ENCODE measurements at regions not wholly inside any gene's neighbourhood (a gene's known extent, or its start where the extent isn't known, plus 50 kb on each side); places are given as distances from the start of the nearest gene placed in this dataset.

DNA sequence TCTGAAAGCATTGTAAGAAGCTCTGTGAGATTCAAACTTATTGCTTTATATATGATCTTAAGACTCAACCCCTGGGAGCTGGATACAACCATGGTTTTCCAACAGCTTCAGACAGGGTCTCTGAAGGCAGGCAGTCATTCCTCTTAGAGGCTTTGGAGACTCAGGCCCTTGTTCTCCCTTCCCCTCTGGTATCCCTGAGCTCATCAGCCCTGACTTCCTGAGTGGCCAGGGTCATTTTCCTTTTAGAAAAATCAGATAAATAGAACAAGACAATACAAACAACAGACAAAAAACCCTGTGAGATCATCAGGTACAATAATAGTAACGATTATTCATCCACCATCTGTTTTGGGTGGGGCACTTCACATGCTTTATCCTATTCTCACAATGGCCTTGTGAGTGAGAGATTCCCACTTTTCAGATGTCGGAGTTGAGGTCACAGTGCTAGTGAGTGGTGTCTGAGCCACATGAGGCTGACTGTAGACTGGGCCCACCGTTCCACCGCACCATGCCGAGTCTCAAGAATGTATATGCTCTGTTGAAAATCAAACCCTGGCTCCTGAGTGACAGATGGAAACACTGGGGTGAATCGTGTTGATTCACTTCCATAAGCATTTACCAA lies 144.2 kb downstream of the CXCL12 start:
- no peak for DNase-seq

DNA sequence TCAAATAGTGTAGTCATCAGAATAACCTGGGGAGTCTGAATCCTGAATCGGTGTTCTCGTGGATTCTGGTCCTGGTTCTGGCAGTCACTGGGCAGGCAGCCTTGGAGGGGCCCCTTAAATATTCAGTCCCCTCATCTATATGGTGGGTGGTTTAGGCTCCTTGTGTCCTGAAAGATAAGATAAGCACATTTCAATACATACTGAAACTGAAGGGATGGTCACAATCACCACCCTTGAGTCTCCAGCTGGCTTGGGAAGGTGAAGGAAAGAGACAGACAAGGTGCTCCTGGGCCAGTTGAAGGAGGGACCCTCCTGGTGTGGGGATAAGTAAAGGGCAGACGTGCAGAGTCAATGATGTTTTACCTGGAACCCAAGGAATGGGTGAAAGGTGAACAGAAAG lies 146.7 kb downstream of the CXCL12 start:
- DNase-seq, result no peak

DNA sequence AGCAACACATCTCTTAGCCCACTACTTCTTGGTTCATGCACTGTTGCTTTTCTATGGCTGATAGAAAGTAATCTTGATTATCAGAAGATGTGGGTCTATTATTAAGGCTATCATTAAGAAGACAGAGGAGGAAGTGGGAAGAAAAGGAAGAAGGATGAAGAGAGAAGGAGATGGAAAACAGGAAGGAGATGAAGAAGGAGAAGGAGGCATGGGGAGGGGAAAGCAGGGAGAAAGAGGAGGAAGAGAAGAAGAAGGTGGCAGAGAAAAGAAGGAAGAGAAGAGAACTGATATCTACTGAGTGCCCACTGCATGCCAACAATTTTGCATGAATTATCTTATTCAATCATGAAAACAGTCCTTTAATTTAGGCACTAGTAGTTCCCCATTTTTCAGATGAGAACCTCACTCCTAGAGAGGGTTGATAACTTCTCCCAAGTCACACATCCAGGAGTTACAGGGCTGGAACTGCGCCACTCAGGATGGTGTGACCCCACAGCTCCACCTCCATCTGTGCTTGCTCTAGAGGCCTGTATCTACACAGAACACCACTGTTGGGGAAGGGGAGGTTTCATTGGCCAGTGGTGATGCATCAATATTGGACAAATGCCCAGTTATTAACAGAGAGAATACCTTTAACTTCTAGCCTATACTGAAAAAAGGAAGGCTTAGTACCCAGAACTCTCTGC lies 147.4 kb downstream of the CXCL12 start:
- no peak for DNase-seq

DNA sequence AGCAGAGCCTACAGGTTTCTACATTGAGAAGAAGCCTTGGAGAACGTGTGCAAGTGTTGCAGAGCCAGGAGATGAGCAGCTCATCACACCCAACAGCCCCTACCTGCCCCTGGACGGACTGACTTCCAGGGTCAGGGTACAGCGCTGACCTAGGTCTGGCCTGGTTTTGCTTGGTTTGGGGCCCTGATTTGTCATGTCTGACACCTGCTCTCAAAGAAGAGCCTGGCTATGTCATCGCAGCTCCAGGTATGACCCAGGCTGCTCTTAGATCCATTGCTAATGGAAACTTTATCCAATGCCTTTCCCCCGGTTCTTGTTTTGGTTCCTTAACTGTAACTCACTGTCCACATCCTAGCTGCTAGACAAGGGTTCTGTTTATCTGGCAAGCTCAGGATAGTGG lies 149.5 kb downstream of the CXCL12 start:
- DNase-seq, result no peak

DNA sequence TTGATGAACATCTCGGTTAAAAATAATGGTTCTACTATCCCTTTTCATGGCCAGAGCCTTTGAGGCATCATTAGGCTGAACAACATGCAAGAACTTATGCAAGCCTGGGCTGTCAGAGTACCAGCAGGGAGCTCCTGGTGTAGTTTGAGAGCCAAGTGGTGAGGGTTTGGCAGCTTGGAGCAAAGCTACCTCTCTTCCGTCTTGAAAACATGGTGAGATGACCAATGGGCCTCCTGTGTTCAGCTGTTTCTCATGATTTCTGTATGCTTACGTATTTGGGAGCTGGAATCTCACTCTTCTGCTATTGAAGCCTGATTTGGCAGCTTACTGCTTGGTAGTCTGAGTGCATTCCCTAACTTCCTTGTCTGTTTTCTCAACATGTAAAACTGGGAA lies 150.4 kb downstream of the CXCL12 start:
- no peak for DNase-seq

DNA sequence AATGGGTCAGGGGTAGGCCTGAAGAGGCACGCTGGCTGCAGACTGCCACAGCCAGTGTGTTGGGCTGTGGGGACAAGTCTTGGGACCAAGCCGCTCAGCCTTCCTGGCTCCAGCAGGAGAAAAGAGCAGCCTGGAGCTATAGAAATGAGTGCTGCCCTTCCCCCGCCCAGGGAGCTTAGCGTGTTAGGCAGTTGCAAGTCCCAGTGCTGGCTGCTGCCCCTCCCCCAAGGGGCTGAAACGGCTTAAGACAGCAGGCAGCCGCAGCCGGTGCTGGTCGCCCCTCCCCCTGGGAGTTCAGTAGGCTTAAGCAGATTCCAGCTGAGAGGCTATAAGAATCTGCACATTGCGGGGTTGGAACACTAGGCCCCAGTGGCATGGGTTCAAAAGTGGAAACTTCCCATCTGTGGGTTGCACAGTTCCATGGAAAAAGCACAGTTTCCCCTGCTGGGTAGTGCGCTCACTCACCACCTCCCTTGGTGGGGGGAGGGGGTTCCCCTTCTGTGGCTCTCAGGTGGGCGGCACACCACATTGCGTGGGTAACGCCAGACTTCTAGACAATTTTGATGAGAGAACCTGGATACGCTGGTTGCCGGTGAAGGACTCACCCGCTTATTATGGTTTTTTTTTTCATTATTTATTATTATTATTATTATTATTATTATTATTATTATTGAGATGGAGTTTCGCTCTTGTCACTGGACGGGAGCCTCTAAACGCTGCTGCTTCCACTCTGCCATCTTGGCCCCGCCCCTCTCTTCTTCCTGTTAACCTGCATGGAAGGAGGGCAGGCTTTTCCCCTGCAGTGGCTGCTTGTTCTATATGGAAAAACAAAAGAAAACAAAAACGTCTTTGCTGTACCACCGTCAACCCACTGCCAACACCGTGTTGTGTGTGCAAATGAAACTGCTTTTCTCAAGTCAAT lies 151.1 kb downstream of the CXCL12 start:
- no peak for DNase-seq

DNA sequence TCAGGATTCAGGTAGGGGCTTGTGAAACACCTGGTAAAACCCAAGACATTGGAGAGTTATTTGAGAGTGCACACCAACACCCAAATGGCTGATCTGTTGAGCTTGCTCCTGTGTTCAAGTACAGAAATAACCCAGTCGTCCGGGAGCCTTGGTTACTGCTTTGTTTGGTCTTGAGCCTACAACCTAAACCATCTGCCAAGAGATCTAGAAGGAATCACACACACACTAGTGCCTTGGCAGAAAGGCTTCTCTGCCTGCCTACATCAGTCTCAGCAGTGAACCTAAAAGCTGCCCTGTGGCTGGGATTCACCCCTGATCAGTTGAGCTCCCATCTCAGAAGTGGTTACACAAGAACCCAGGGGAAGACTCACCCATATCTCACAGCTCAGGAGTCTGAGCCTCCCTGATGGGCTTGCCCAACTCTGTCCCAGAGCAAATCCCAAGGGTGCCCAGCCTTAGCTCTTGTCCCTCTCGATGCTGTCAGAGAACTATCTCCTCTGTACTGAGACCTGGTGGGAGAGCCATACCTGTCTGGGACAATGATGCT lies 167.6 kb downstream of the CXCL12 start:
- DNase-seq, result no peak

DNA sequence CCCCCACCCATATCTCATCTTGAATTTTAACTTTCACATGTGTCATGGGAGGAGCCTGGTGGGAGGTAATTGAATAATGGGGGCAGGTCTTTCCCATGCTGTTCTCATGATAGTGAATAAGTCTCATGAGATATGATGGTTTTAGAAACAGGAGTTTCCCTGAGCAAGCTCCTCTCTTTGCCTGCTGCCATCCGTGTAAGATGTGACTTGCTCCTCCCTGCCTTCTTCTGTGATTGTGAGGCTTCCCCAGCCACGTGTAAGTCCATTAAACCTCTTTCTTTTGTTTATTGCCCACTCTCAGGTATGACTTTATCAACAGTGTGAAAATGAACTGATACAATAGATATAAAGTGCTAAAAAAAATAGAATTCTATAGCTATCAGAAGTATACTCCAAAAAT lies 168.8 kb downstream of the CXCL12 start:
- no peak for DNase-seq

DNA sequence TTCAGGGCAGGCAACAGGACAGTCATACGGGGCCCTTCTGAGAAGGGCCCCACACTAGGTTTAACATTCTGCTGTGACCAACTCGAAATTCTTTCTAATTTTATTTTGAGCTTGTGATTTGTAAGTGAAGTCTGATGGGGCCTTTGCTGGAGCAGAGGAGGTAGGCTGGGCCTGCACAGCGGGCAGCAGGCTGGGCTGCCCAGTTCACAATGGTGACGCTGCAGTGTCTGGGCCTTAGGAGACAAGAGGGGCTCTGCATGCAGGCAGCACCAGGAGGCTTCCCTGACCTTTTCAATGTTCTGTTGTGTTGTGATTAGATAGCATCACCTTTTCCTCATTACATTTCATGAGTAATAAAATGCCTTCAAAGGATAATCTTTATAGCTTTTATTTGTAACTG lies 175.1 kb downstream of the CXCL12 start:
- DNase-seq, result no peak

DNA sequence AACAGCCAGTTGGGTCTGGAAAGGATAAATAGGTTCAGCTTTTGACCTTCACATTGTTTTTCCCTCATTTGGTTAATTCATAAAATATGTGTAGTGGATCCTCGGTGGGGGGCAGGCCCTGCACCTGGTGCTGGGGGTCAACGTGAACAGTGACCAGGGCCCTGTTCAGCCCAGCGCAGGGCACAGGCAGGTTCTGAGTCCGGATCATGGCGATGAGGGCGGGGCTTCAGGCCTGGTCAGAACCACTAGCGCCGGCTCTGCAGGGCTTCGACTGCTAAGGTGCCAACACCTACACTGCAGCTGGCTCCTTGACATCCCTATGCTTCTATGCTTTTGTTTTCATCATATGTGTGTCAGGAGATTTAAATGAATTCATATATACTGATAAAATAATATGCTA lies 177.7 kb downstream of the CXCL12 start:
- no peak for DNase-seq

DNA sequence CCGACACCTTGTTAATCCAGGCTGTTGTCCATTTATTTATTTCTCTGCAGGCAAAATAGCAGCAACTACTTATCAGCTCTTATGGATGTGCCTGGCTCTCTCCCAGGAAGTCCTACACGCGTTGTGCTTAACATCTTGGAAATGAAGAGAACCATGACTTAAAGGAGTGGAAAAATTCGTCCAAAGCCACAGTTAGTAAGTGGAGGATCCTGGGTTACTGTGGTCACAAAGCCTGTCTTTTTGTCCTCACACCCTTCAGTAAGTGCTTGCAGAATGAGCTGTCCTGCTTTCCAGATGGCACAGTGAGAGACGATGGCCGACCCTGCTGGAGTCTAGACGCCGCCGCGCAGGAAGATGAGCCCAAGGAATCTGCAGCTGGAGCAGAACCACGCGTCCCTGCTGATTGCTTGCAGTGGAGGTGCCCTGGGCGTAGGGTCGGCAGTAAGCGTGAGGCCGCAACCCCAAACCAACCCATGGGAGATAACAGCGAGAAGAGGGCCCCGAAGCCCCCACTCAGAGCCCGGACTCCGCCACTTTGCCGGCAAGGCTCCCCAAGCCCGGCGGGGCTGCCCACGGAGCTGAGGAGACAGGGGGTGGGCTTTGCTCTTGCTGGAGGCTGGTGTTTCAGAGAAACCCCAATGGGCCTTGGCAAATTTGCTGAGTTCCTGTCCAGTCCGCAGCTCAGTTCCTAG lies 178.6 kb downstream of the CXCL12 start:
- DNase-seq, result no peak

DNA sequence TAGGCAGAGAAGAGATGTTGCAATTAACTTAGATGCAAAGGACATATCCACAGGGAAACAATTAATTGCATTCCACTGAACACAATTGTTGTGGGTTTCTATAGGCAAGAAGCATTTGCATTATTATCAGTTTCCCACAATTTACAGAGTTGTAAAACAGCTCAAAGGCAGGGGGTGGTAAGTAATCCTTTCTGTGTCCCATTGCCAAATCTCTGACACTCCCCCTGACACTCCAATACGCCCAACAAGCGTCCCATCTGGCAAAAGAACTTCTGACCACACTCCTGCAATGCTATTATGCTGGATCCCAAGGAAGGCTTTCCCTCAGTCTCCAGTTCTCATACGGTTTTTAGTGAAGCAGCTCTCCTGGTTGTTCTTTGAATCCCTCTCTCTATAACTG lies 179.8 kb downstream of the CXCL12 start:
- no peak for DNase-seq

DNA sequence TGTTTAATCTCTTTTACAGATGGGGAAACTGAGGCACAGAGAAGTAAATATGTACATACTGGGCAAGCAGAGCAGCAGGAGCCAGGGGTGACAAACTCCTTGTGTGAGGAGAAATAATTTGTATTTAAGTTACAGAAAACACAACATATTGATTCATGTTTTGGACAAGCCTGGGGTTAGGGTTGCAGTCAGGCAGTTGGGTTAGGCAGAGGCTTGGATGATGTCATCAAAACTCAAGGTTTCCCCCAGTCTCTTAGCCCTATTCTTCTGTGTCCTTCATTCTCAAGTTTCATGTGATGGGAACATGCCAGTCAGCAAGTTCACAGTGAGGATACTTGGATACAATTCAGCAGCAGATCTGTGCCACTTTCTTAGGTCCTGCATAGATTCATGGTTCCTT lies 181.4 kb downstream of the CXCL12 start:
- no peak for DNase-seq

DNA sequence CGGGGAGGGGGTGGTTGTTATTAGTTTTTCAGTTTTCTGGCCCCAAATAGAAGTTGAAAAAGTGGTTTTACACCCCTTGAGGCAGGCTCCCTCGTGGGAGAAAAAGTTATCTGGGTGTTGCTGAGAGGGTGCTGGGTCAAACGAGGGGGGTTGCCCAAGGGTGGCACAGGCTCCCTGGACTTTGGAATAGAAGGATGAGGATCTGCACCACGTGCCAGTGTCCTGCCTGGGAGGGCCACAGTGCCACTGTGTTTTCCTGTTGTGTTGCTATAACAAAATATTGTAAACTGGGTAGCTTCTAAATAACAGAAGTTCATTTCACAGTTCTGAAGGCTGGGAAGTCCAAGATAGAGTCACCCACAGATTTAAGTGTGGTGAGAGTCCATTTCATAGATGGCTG lies 181.9 kb downstream of the CXCL12 start:
- DNase-seq, result peak in 1 of 3 donors; percentile 7

DNA sequence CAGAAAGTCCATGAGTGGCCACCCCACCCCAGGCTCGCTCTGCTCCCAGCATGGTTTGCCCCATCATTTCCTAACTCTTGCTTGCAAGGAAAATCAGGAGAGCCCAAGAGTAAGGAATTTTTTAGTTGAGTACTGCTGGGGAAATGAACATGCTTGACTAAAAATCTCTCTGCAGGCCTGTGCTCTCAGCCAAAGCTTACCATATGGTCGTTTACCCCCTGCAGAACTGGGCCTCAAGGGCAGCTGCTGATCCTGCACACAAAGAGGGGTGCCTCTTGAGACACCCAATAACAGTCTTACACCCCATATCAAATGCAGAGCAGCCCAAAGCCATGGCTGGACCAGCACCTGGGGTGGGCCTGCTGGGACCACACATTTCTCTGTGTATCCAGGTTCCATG lies 183.2 kb downstream of the CXCL12 start:
- no peak for DNase-seq

DNA sequence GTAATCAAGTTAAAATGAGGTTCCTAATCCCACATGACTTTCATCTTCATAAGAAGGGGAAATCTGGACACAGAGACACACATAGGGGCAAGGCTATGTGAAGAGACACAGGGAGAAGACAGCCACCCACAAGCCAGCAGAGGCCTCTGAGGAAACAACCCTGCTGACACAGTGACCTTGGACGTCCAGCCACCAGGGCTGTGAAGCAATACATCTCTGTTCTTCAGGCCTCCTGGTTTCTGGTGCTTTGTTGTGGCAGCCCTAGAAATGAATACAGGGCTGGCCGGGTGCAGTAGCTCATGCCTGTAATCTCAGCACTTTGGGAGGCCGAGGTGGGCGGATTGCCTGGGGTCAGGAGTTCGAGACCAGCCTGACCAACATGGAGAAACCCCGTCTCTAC lies 183.9 kb downstream of the CXCL12 start:
- DNase-seq, result no peak

DNA sequence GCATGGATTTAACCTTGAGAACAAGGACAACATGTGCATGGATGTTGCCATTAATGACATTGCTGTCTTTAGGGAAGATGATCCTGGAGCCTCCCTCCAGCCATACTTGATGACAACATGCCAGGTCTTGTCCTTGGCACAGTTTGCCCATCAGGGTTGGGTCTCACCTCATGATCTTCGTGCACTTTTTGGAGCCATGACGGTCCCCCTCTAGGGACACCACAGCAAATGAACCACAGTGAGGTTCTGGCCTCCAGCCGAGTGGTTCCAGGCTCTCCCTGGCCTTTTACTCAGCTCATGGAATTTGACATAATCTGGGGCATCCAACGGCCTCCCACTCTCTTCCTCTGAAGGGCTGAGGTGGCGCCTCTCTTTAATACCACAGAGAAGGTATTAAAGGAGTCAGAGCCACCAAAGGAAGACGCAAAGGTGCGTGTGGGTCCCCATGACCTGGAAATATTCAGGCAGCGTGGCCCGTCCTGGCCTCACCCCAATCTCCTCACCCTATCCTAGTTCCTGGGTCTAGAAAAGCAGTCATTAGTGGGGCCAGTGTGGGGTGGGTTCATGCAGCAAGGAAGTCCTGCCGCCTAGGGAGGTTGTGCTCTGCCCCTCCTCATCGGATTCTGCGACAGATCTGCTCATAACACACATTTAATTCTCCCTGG lies 184.8 kb downstream of the CXCL12 start:
- DNase-seq, result no peak

DNA sequence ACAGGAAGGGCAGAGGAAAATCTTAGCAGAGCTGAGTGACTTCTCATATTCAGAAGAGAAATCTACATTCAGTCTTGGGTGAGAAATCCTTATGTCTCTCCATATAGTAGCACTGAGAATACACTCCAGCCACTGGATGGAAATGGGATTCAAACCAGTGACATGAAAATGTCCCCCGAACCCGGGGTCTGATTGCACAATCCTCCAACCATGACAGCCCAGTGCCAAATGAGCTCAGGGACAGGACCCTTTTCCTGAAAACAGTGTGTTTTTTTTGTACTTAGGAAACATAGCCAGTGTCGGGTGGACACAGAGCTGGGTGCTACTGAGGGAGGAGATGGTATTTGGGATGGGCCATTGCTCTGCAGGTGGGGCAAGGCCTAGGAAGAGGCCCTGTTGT lies 185.6 kb downstream of the CXCL12 start:
- DNase-seq, result no peak

DNA sequence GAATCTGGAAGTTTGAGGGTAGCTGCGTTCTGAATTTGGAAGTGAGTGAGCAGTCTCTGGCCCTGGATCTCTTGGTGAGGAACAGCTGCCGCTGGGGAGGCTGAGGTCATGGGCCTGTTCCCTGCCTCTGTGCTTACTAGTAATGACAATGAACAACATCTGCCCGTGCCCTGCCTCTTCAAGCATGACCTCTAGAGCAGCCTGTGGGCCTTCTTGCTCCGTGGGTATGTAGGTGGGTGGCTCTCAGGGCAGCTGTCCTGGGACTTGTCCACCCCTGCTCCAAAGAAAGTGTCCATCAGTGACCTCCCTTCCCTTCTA lies 186.2 kb downstream of the CXCL12 start:
- DNase-seq, result no peak

DNA sequence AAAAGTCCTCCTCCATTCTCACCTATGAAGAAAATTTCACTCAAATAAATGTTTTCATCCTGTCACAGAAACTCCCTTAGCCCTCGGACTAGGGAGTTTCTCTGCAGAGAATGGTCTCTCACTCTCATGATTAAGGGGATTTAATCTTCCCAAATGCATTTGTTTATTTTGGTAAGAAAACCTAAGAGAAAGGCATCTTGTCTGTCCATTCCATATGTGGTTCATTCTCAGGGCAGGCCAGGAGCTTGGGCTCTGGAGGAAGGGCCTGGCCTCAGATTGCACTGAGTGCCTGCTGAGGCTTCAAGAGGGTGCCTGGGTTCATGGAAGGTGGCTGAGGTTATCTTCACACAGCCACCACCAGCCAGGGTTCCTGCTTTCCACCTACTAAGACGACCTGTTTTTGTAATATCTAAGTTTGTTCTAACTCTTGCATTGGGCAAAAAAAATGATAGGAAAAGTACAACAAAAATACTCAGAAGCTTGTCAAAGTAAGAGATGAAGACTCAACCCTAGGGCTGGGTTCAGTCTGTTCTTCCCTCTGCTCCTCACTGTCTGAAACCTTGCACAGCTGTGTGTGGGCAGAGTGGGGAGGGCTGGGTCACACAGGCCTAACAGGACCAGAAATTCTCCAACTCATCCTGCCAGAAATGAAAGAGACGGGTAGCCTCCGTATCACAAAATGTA lies 186.7 kb downstream of the CXCL12 start:
- no peak for DNase-seq

DNA sequence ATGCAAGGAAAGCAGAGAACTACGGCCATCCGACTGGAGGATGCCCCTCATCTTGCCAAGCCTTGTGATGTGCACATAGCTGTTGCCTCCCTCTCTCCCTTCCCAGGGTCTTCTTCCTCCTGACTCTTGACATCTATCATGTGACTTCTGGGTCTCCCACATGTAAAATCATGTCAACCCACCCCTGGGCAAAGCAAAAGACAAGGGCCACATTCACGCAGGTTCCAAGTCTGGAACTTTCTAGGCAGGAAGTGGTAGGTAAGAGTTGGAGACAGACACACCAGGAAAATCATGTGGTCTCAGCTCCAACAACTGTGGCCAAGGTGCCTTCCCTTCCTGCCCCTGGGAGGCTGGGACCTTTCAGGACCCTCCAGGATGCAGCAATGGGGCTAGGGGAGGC lies 187.3 kb downstream of the CXCL12 start:
- no peak for DNase-seq

DNA sequence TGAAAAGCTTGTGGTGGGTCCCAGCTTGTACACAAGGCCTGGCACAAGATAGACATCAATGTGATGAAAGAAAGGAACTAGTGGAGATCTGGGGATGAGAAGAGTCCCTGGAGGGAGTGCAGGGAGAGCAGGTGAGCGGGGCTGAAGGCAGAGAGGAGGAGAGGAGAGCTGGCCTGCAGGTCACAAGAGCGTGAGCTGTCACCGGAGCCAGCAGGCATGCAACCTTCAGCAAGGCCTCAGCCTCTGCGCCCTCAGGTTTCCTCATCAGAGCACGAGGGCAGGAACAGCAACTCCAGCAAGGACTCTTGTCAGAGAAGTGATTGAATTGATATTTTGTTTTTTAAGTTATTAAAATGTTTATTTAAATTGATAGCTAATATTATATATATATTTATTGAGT lies 188.6 kb downstream of the CXCL12 start:
- DNase-seq, result no peak
